ENCODE measurements at regions not wholly inside any gene's neighbourhood (a gene's known extent, or its start where the extent isn't known, plus 50 kb on each side); places are given as distances from the start of the nearest gene placed in this dataset.

GRCh38 chr2:83578405-83578804 is 880.7 kb downstream of the SUCLG1 start:
- TF ChIP-seq CTCF (IDR thresholded peaks at IDR 0.05) (no peak), POLR2A (IDR thresholded peaks at IDR 0.05) (no peak)

Data from body of pancreas (tissue), 4 donors.